Ishikawa (cell line): ENCODE measurements at regions not wholly inside any gene's neighbourhood (a gene's known extent, or its start where the extent isn't known, plus 50 kb on each side); places are given as distances from the start of the nearest gene placed in this dataset.

ENCODE experiments used
- CEBPB ChIP-seq: IDR thresholded peaks from 2 replicates; pipeline ENCODE4 v1.6.1; 2012
- CREB1 ChIP-seq: IDR thresholded peaks from 2 replicates; pipeline ENCODE4 v1.6.1; 2012; ENCODE audit warnings: low read depth
- EGR1 ChIP-seq: IDR thresholded peaks from 2 replicates; pipeline ENCODE4 v1.6.1; 2012
- EP300 ChIP-seq: IDR thresholded peaks from 2 replicates; pipeline ENCODE4 v1.6.1; 2012; ENCODE audit warnings: borderline replicate concordance
- FOXM1 ChIP-seq: IDR thresholded peaks from 2 replicates; pipeline ENCODE4 v1.6.1; 2012; ENCODE audit warnings: low read depth, borderline replicate concordance
- MAX ChIP-seq: IDR thresholded peaks from 2 replicates; pipeline ENCODE4 v1.6.1; 2012
- NFIC ChIP-seq: IDR thresholded peaks from 2 replicates; pipeline ENCODE4 v1.6.1; 2012
- RAD21 ChIP-seq: IDR thresholded peaks from 2 replicates; pipeline ENCODE4 v1.6.1; 2012; ENCODE audit warnings: low read depth
- REST ChIP-seq: IDR thresholded peaks from 2 replicates; pipeline ENCODE4 v1.6.1; 2012; ENCODE audit warnings: low read depth, mild to moderate bottlenecking
- TAF1 ChIP-seq: IDR thresholded peaks from 2 replicates; pipeline ENCODE4 v1.6.1; 2012; ENCODE audit warnings: low read depth, mild to moderate bottlenecking
- TCF12 ChIP-seq: IDR thresholded peaks from 2 replicates; pipeline ENCODE4 v1.6.1; 2012; ENCODE audit warnings: low read depth
- TEAD4 ChIP-seq: IDR thresholded peaks from 2 replicates; pipeline ENCODE4 v1.6.1; 2012
- USF1 ChIP-seq: IDR thresholded peaks from 2 replicates; pipeline ENCODE4 v1.6.1; 2012
- YY1 ChIP-seq: IDR thresholded peaks from 2 replicates; pipeline ENCODE4 v1.6.1; 2012; ENCODE audit warnings: low read depth
- ZBTB7A ChIP-seq: IDR thresholded peaks from 2 replicates; pipeline ENCODE4 v1.6.1; 2012; ENCODE audit warnings: low read depth

- no peak for TF ChIP-seq MAX
- no peak for TF ChIP-seq TAF1
- TF ChIP-seq TEAD4, result no peak
- TF ChIP-seq CREB1, result no peak
- no peak for TF ChIP-seq USF1
- no peak for TF ChIP-seq TCF12
- TF ChIP-seq NFIC, result no peak
Measured at GRCh38 chr2:71949537-71949798, 198.2 kb downstream of the CYP26B1 start.

- TF ChIP-seq RAD21, result no peak
- no peak for TF ChIP-seq USF1
- TF ChIP-seq TAF1, result no peak
- no peak for TF ChIP-seq EGR1
- no peak for TF ChIP-seq TEAD4
- no peak for TF ChIP-seq CEBPB
- TF ChIP-seq MAX, result no peak
- TF ChIP-seq YY1, result no peak
- TF ChIP-seq EP300, result no peak
- TF ChIP-seq ZBTB7A, result no peak
Measured at GRCh38 chr2:71948781-71949536, 198.7 kb downstream of the CYP26B1 start.

- no peak for TF ChIP-seq TEAD4
- no peak for TF ChIP-seq CEBPB
- no peak for TF ChIP-seq RAD21
Measured at GRCh38 chr2:71947809-71948208, 199.9 kb downstream of the CYP26B1 start.

GRCh38 chr2:71945603-71945959, 202.1 kb downstream of the CYP26B1 start:
- TF ChIP-seq CREB1, result no peak
- TF ChIP-seq RAD21, result no peak
- TF ChIP-seq ZBTB7A, result no peak
- TF ChIP-seq REST, result no peak
- TF ChIP-seq MAX, result no peak
- TF ChIP-seq TCF12, result no peak
- no peak for TF ChIP-seq USF1
- no peak for TF ChIP-seq NFIC
- TF ChIP-seq YY1, result no peak
- TF ChIP-seq TAF1, result no peak
- no peak for TF ChIP-seq EP300
- TF ChIP-seq TEAD4, result no peak
- TF ChIP-seq FOXM1, result no peak
- TF ChIP-seq CEBPB, result no peak
- no peak for TF ChIP-seq EGR1

- TF ChIP-seq NFIC, result no peak
- TF ChIP-seq TAF1, result no peak
Measured at GRCh38 chr2:71944806-71945602, 202.7 kb downstream of the CYP26B1 start.

- TF ChIP-seq FOXM1, result no peak
- TF ChIP-seq TAF1, result no peak
- no peak for TF ChIP-seq ZBTB7A
- no peak for TF ChIP-seq NFIC
- TF ChIP-seq MAX, result no peak
- TF ChIP-seq TEAD4, result no peak
- TF ChIP-seq EP300, result no peak
- TF ChIP-seq TCF12, result no peak
- no peak for TF ChIP-seq CEBPB
Measured at GRCh38 chr2:71944183-71944550, 203.5 kb downstream of the CYP26B1 start.

- TF ChIP-seq EGR1, result no peak
Measured at GRCh38 chr2:71943238-71944182, 204.2 kb downstream of the CYP26B1 start.
